HepG2 (cell line): ENCODE measurements at regions not wholly inside any gene's neighbourhood (a gene's known extent, or its start where the extent isn't known, plus 50 kb on each side); places are given as distances from the start of the nearest gene placed in this dataset.
A peak's percentile ranks its signal among the peaks of the same experiment; 100 is the strongest.

Experiments used
- CBX5 ChIP-seq: sonication (generic); formaldehyde crosslinking; IDR thresholded peaks from 2 replicates; pipeline ENCODE4 v1.4.0; 2020; ENCODE audit warnings: missing genetic modification reagents, borderline replicate concordance
- ETV5 ChIP-seq: IDR thresholded peaks from 2 replicates; pipeline ENCODE4 v1.6.1; 2018; ENCODE audit warnings: missing biosample characterization, missing genetic modification reagents, inconsistent platforms, borderline replicate concordance
- GATAD1 ChIP-seq: IDR thresholded peaks from 2 replicates; pipeline ENCODE4 v1.6.1; 2016; ENCODE audit warnings: missing genetic modification reagents, missing compliant biosample characterization
- IRF2 ChIP-seq: IDR thresholded peaks from 2 replicates; pipeline ENCODE4 v1.6.1; 2018; ENCODE audit warnings: missing genetic modification reagents, missing compliant biosample characterization
- KDM2A ChIP-seq: sonication (generic); formaldehyde crosslinking; IDR thresholded peaks from 2 replicates; pipeline ENCODE4 v1.4.0; 2020; ENCODE audit warnings: low read depth, missing genetic modification reagents, borderline replicate concordance
- KLF15 ChIP-seq: sonication (generic); formaldehyde crosslinking; IDR thresholded peaks from 2 replicates; pipeline ENCODE4 v1.8.1; 2023; ENCODE audit warnings: borderline replicate concordance, mild to moderate bottlenecking, inconsistent platforms, missing genetic modification reagents, mixed read lengths
- MAFK ChIP-seq, 2 experiments: IDR thresholded peaks in 1 of 2; conservative IDR thresholded peaks in 1 of 2; 2 replicates each; pipeline ENCODE4 v1.6.1; 2011; ENCODE audit warnings: improper control_type of control experiment in 2 of 2, low read length in 2 of 2
- PHF5A ChIP-seq: IDR thresholded peaks from one replicate; pipeline ENCODE4 v1.6.1; 2018; ENCODE audit warnings: low read depth, missing genetic modification reagents; ENCODE audit not compliant: unreplicated experiment
- SMARCC2 ChIP-seq: fragments of 450-650 bp; IDR thresholded peaks from 2 replicates; pipeline ENCODE4 v1.6.1; 2017; ENCODE audit warnings: antibody characterized with exemption, mild to moderate bottlenecking
- TFDP2 ChIP-seq: sonication (generic); formaldehyde crosslinking; IDR thresholded peaks from 2 replicates; pipeline ENCODE4 v1.4.0; 2020; ENCODE audit warnings: missing genetic modification reagents
- ZFP37 ChIP-seq: sonication (generic); formaldehyde crosslinking; IDR thresholded peaks from 2 replicates; pipeline ENCODE4 v1.4.0; 2020; ENCODE audit warnings: missing genetic modification reagents, borderline replicate concordance
- ZNF124 ChIP-seq: sonication (generic); formaldehyde crosslinking; IDR thresholded peaks from 2 replicates; pipeline ENCODE4 v1.4.0; 2020; ENCODE audit warnings: missing genetic modification reagents
- ZNF142 ChIP-seq: sonication (generic); formaldehyde crosslinking; IDR thresholded peaks from 2 replicates; pipeline ENCODE4 v1.4.0; 2020; ENCODE audit warnings: missing genetic modification reagents
- ZNF280D ChIP-seq: sonication (generic); formaldehyde crosslinking; IDR thresholded peaks from 2 replicates; pipeline ENCODE4 v1.5.1; 2020; ENCODE audit warnings: mild to moderate bottlenecking, missing genetic modification reagents
- ZNF362 ChIP-seq: sonication (generic); formaldehyde crosslinking; IDR thresholded peaks from 2 replicates; pipeline ENCODE4 v1.4.0; 2020; ENCODE audit warnings: missing genetic modification reagents, mild to moderate bottlenecking, borderline replicate concordance

- TF ChIP-seq MAFK (conservative IDR thresholded peaks at IDR 0.05 in 1 of 2, IDR thresholded peaks at IDR 0.05 in 1 of 2; ENCODE audit: low read length in 2 of 2) (no peak), ZNF362 (CRISPR knock-in tag) (no peak; the same call in 1 of the 2 replicates), SMARCC2 (no peak), TFDP2 (CRISPR knock-in tag) (no peak), CBX5 (CRISPR knock-in tag) (peak; percentile 18; the same call in 1 of the 2 replicates), ETV5 (CRISPR knock-in tag) (peak; percentile 82), KLF15 (CRISPR knock-in tag) (no peak), ZFP37 (no peak), KDM2A (CRISPR knock-in tag) (peak; percentile 80; the same call in 1 of the 2 replicates), ZNF124 (CRISPR knock-in tag) (0 out of 2 replicates have a peak, but pooled peaks have one; percentile 60), PHF5A (CRISPR knock-in tag) (no peak), ZNF142 (no peak), ZNF280D (CRISPR knock-in tag) (0 out of 2 replicates have a peak, but pooled peaks have one; percentile 40), IRF2 (CRISPR knock-in tag) (0 out of 2 replicates have a peak, but pooled peaks have one; percentile 56), GATAD1 (CRISPR knock-in tag) (no peak)
Measured at GRCh38 chr19:57068921-57069697, 50.7 kb upstream of the USP29 start (continued).
